H1 (cell line): ENCODE measurements at regions not wholly inside any gene's neighbourhood (a gene's known extent, or its start where the extent isn't known, plus 50 kb on each side); places are given as distances from the start of the nearest gene placed in this dataset.

ENCODE experiments used
- CTCF ChIA-PET: fragments of 300-600 bp; sonication (Branson Sonifier 250); formaldehyde crosslinking; loops from one replicate; lab custom pipeline; 2021; ENCODE audit not compliant: partially characterized antibody; lab: Charles Lee
- POLR2A ChIA-PET: fragments of 300-600 bp; sonication (Branson Sonifier 250); formaldehyde crosslinking; loops from one replicate; lab custom pipeline; 2021; ENCODE audit warnings: inconsistent platforms; ENCODE audit not compliant: partially characterized antibody; lab: Charles Lee
- DNase-seq, 2 experiments: peaks; one replicate each; pipeline versions ENCODE4 v3.0.0 to v3.0.0-alpha.2; 2010 to 2022; ENCODE audit warnings: low spot score in 2 of 2, low read depth in 1 of 2, mixed read lengths in 1 of 2
- FAIRE-seq: peaks from 2 replicates; lab custom pipeline; 2011; peaks lifted over from hg19 to GRCh38; lab: Jason Lieb, UNC
- H2AFZ ChIP-seq: 2 replicates; pipeline ENCODE4 v1.8.1; 2012; ENCODE audit warnings: low read length, inconsistent platforms
- H2AK5ac ChIP-seq: 2 replicates; pipeline ENCODE4 v1.6.1; 2013; ENCODE audit warnings: low read depth, low read length
- H2BK120ac ChIP-seq: replicated peaks from 2 replicates; pipeline ENCODE3; 2013; ENCODE audit warnings: low read depth, low read length, inconsistent platforms
- H2BK12ac ChIP-seq: 2 replicates; pipeline ENCODE4 v1.6.1; 2013; ENCODE audit warnings: low read depth, low read length
- H2BK15ac ChIP-seq: 2 replicates; pipeline ENCODE4 v1.6.1; 2013; ENCODE audit warnings: low read length
- H2BK20ac ChIP-seq: 2 replicates; pipeline ENCODE4 v1.6.1; 2013; ENCODE audit warnings: low read length
- H2BK5ac ChIP-seq: 2 replicates; pipeline ENCODE4 v1.6.1; 2013; ENCODE audit warnings: low read depth, low read length
- H3K14ac ChIP-seq: 2 replicates; pipeline ENCODE4 v1.6.1; 2013; ENCODE audit warnings: inconsistent platforms; ENCODE audit not compliant: insufficient read length
- H3K18ac ChIP-seq: 2 replicates; pipeline ENCODE4 v1.6.1; 2013; ENCODE audit warnings: low read length; ENCODE audit errors: extremely low read depth
- H3K23ac ChIP-seq: 2 replicates; pipeline ENCODE4 v1.6.1; 2013; ENCODE audit warnings: inconsistent platforms; ENCODE audit not compliant: insufficient read length
- H3K23me2 ChIP-seq: 2 replicates; pipeline ENCODE4 v1.6.1; 2013; ENCODE audit warnings: low read depth, low read length
- H3K27ac ChIP-seq: 2 replicates; pipeline ENCODE4 v1.6.1; 2011; ENCODE audit warnings: low read depth, low read length, inconsistent platforms
- H3K27me3 ChIP-seq, 4 experiments: replicated peaks in 1 of 4; 1 replicate in 1 of 4; 2 replicates in 3 of 4; pipeline versions ENCODE4 v1.6.1 to v1.8.1; 2011 to 2013; ENCODE audit warnings: low read length in 3 of 4, mild to moderate bottlenecking in 3 of 4, inconsistent platforms in 2 of 4, mixed read lengths in 2 of 4, moderate library complexity in 1 of 4; ENCODE audit not compliant: control insufficient read depth in 3 of 4, insufficient read depth in 3 of 4; ENCODE audit errors: extremely low read depth in 1 of 4
- H3K36me3 ChIP-seq, 4 experiments: 2 replicates each; pipeline versions ENCODE4 v1.6.1 to v1.8.1; 2011 to 2013; ENCODE audit warnings: mild to moderate bottlenecking in 4 of 4, low read length in 3 of 4, moderate library complexity in 2 of 4, control low read depth in 1 of 4, inconsistent platforms in 1 of 4; ENCODE audit not compliant: insufficient read depth in 4 of 4, control insufficient read depth in 2 of 4
- H3K4ac ChIP-seq: replicated peaks from 2 replicates; pipeline ENCODE3; 2013; ENCODE audit warnings: low read length, low read depth, mixed read lengths, inconsistent platforms; ENCODE audit not compliant: insufficient read length
- H3K4me1 ChIP-seq, 4 experiments: replicated peaks in 1 of 4; 1 replicate in 1 of 4; 2 replicates in 3 of 4; pipeline versions ENCODE4 v1.6.1 to v1.8.1; 2011 to 2013; ENCODE audit warnings: low read length in 3 of 4, inconsistent platforms in 2 of 4, mixed read lengths in 1 of 4; ENCODE audit not compliant: insufficient read depth in 4 of 4, control insufficient read depth in 3 of 4
- H3K4me2 ChIP-seq, 2 experiments: 2 replicates each; pipeline versions ENCODE4 v1.6.1 to v1.8.1; 2011 to 2013; ENCODE audit warnings: low read depth in 2 of 2, low read length in 2 of 2, control low read depth in 1 of 2, inconsistent platforms in 1 of 2, mild to moderate bottlenecking in 1 of 2; ENCODE audit not compliant: insufficient read depth in 1 of 2
- H3K4me3 ChIP-seq, 4 experiments: fragments of 200-600, 300-600 bp in 1 of 4; sonication (generic), shearing (Covaris generic), sonication (Bioruptor Twin) in 1 of 4; 2 replicates each; pipeline versions ENCODE4 v1.5.1 to v1.8.1; 2011 to 2016; ENCODE audit warnings: low read length in 4 of 4, low read depth in 3 of 4, control low read depth in 2 of 4, inconsistent platforms in 2 of 4, mild to moderate bottlenecking in 2 of 4, mixed read lengths in 1 of 4, moderate library complexity in 1 of 4; ENCODE audit not compliant: insufficient read depth in 2 of 4; ENCODE audit errors: extremely low read depth in 1 of 4
- H3K56ac ChIP-seq: replicated peaks from 2 replicates; pipeline ENCODE3; 2013; ENCODE audit warnings: low read depth, mild to moderate bottlenecking, mixed read lengths, low read length, inconsistent platforms; ENCODE audit not compliant: insufficient read length
- H3K79me1 ChIP-seq: 2 replicates; pipeline ENCODE4 v1.6.1; 2013; ENCODE audit warnings: low read depth, low read length, control low read depth
- H3K79me2 ChIP-seq, 2 experiments: 2 replicates each; pipeline versions ENCODE4 v1.6.1 to v1.8.1; 2012 to 2013; ENCODE audit warnings: low read length in 2 of 2, mild to moderate bottlenecking in 2 of 2, inconsistent platforms in 1 of 2; ENCODE audit not compliant: insufficient read depth in 2 of 2, control insufficient read depth in 1 of 2
- H3K9ac ChIP-seq, 4 experiments: replicated peaks in 1 of 4; 1 replicate in 1 of 4; 2 replicates in 3 of 4; pipeline versions ENCODE4 v1.6.1 to v1.8.1; 2011 to 2013; ENCODE audit warnings: low read depth in 3 of 4, low read length in 3 of 4, control low read depth in 2 of 4, mild to moderate bottlenecking in 2 of 4, moderate library complexity in 2 of 4, inconsistent platforms in 1 of 4; ENCODE audit errors: extremely low read depth in 1 of 4
- H3K9me3 ChIP-seq, 2 experiments: 2 replicates each; pipeline versions ENCODE4 v1.6.1 to v1.8.1; 2012 to 2013; ENCODE audit warnings: mild to moderate bottlenecking in 2 of 2, moderate library complexity in 2 of 2, control low read depth in 1 of 2, inconsistent platforms in 1 of 2, low read depth in 1 of 2, low read length in 1 of 2, mixed read lengths in 1 of 2; ENCODE audit not compliant: insufficient read depth in 2 of 2
- H4K20me1 ChIP-seq, 2 experiments: replicated peaks in 1 of 2; 2 replicates each; pipeline versions ENCODE3 to v1.8.1; 2011 to 2013; ENCODE audit warnings: inconsistent platforms in 2 of 2, low read length in 2 of 2, mild to moderate bottlenecking in 1 of 2; ENCODE audit not compliant: insufficient read depth in 2 of 2, control insufficient read depth in 1 of 2
- H4K5ac ChIP-seq: 2 replicates; pipeline ENCODE4 v1.6.1; 2013; ENCODE audit warnings: low read length, low read depth, mixed read lengths, inconsistent platforms; ENCODE audit not compliant: insufficient read length
- H4K8ac ChIP-seq: 2 replicates; pipeline ENCODE4 v1.8.0; 2013; ENCODE audit warnings: mild to moderate bottlenecking, moderate library complexity, low read length, inconsistent platforms; ENCODE audit not compliant: insufficient read depth; ENCODE audit errors: extremely low read depth
- H4K91ac ChIP-seq: replicated peaks from 2 replicates; pipeline ENCODE3; 2013; ENCODE audit warnings: low read length, mixed read lengths, inconsistent platforms; ENCODE audit not compliant: insufficient read length
- GTF2F1 ChIP-seq: IDR thresholded peaks from 2 replicates; pipeline ENCODE4 v1.6.1; 2012; ENCODE audit warnings: low read depth, low read length, improper control_type of control experiment, borderline replicate concordance
- ZNF274 ChIP-seq: IDR thresholded peaks from 2 replicates; pipeline ENCODE4 v1.7.0; 2012; ENCODE audit warnings: low read length, borderline replicate concordance; ENCODE audit errors: extremely low read depth
- WGBS, 2 experiments: shearing (Covaris generic) in 1 of 2; methylation state at CpG; one replicate each; pipeline versions ENCODE4 v1.1.6 to v1.1.7; 2013 to 2015; ENCODE audit warnings: low lambda C conversion rate in 2 of 2, mixed read lengths in 2 of 2, inconsistent platforms in 1 of 2, low coverage in 1 of 2, missing lambda C conversion rate in 1 of 2; ENCODE audit not compliant: insufficient replicate concordance in 2 of 2, insufficient coverage in 1 of 2, insufficient read length in 1 of 2; ENCODE audit errors: extremely low coverage in 1 of 2, missing lambda C conversion rate in 1 of 2; 5-methylcytosine and 5-hydroxymethylcytosine counted together

GRCh38 chr4:130753926-130754325, 1658.0 kb downstream of the C4orf33 start:
- H4K20me1 ChIP-seq = no peaks in the 10 kb centered on the region
- WGBS, 2 experiments = 88% methylated on average over 2 of the region's 2 CpGs; no CpG with 5 or more reads in 1 of the 2 experiments
- H3K9ac ChIP-seq = no peak overlapping the region
- no peak overlapping the region for H3K27ac ChIP-seq
- H3K23me2 ChIP-seq = no peaks in the 10 kb centered on the region
- no peak overlapping the region for H3K4ac ChIP-seq
- no peak overlapping the region for H2AK5ac ChIP-seq
- H3K36me3 ChIP-seq = no peaks in the 10 kb centered on the region
- H3K56ac ChIP-seq = no peak overlapping the region
- H3K4me3 ChIP-seq = no peak overlapping the region
- ChIA-PET POLR2A (no interaction called here), CTCF (no interaction called here)
- H4K8ac ChIP-seq = no peak overlapping the region
- DNase-seq (no peak), FAIRE-seq (no peak)
- no peak overlapping the region for H3K23ac ChIP-seq
- no peak overlapping the region for H2BK15ac ChIP-seq
- no peaks in the 10 kb centered on the region for H3K79me2 ChIP-seq
- no peaks in the 10 kb centered on the region for H3K4me1 ChIP-seq
- no peak overlapping the region for H2AFZ ChIP-seq
- no peak overlapping the region for H2BK5ac ChIP-seq
- no peaks in the 10 kb centered on the region for H3K79me1 ChIP-seq
- no peak overlapping the region for H2BK120ac ChIP-seq
- no peaks in the 10 kb centered on the region for H3K27me3 ChIP-seq
- no peaks in the 10 kb centered on the region; a peak in 1 of 4 replicates for H3K9me3 ChIP-seq
- H3K14ac ChIP-seq = no peak overlapping the region
- no peak overlapping the region for H2BK20ac ChIP-seq
- TF ChIP-seq ZNF274 = no peak
- TF ChIP-seq GTF2F1 = no peak
- H2BK12ac ChIP-seq = no peak overlapping the region
- H3K18ac ChIP-seq = no peak overlapping the region
- no peak overlapping the region for H4K91ac ChIP-seq
- no peak overlapping the region for H4K5ac ChIP-seq
- no peak overlapping the region for H3K4me2 ChIP-seq
